Naive thymus-derived CD8-positive, alpha-beta T cell (primary cell): ENCODE measurements at regions not wholly inside any gene's neighbourhood (a gene's known extent, or its start where the extent isn't known, plus 50 kb on each side); places are given as distances from the start of the nearest gene placed in this dataset.

Experiments
- ATAC-seq, 2 donors: fragments of 150-1000 bp; cut with Tn5 transposase in 1 of 2; sonication (Bioruptor Pico), chemical (Tn5 transposase) in 1 of 2; 1 replicate in 1 of 2; 2 replicates in 1 of 2; pipeline ENCODE4 v1.10.0; 2021; ENCODE audit warnings: mild to moderate bottlenecking in 2 of 2, moderate library complexity in 2 of 2
- POLR2A ChIA-PET: fragments of 350-600 bp; sonication (Branson Sonifier 250); formaldehyde crosslinking; loops from one replicate; lab custom pipeline; 2021; ENCODE audit warnings: antibody characterized with exemption; lab: Charles Lee
- DNase-seq, 10 donors: peaks; one replicate each; pipeline versions ENCODE4 v3.0.0 to v3.0.0-alpha.2; 2020 to 2022
- H3K27ac Mint-ChIP-seq, 10 donors: one replicate each; pipeline ENCODE4 v1.8.0; 2020 to 2022; ENCODE audit warnings: mild to moderate bottlenecking in 10 of 10, mixed read lengths in 10 of 10, moderate library complexity in 4 of 10, inconsistent platforms in 1 of 10
- H3K27me3 Mint-ChIP-seq, 5 donors: one replicate each; pipeline ENCODE4 v1.8.0; 2021 to 2022; ENCODE audit warnings: mixed read lengths in 5 of 5
- H3K36me3 Mint-ChIP-seq, 3 donors: one replicate each; pipeline ENCODE4 v1.8.0; 2020 to 2022; ENCODE audit warnings: mixed read lengths in 3 of 3, mild to moderate bottlenecking in 2 of 3, inconsistent platforms in 1 of 3
- H3K4me1 Mint-ChIP-seq, 4 donors: one replicate each; pipeline ENCODE4 v1.8.0; 2021 to 2022; ENCODE audit warnings: mixed read lengths in 4 of 4
- H3K4me3 Mint-ChIP-seq, 10 donors: one replicate each; pipeline ENCODE4 v1.8.0; 2020 to 2022; ENCODE audit warnings: mild to moderate bottlenecking in 10 of 10, mixed read lengths in 10 of 10, moderate library complexity in 6 of 10, inconsistent platforms in 1 of 10
- H3K9me3 Mint-ChIP-seq, 9 donors: one replicate each; pipeline ENCODE4 v1.8.0; 2020 to 2022; ENCODE audit warnings: mixed read lengths in 9 of 9, mild to moderate bottlenecking in 3 of 9, inconsistent platforms in 1 of 9, moderate library complexity in 1 of 9

GRCh38 chr12:77489331-77489970, 341.2 kb upstream of the NAV3 start:
- Mint-ChIP-seq H3K27ac (no peak overlapping the region), H3K4me3 (no peak overlapping the region), H3K4me1 (no peaks in the 10 kb centered on the region), H3K27me3 (no peaks in the 10 kb centered on the region), H3K9me3 (peaks cover 0 to 11% (median 0%) of the 10 kb centered on the region in 9 donors), H3K36me3 (no peaks in the 10 kb centered on the region)
- POLR2A ChIA-PET = no interaction called here
- no peak for DNase-seq
- ATAC-seq = no peak

GRCh38 chr12:77488041-77488620, 342.6 kb upstream of the NAV3 start:
- POLR2A ChIA-PET = no interaction called here
- Mint-ChIP-seq H3K36me3 (no peaks in the 10 kb centered on the region), H3K27ac (no peak overlapping the region), H3K9me3 (peaks cover 0 to 11% (median 0%) of the 10 kb centered on the region in 9 donors), H3K4me1 (no peaks in the 10 kb centered on the region), H3K4me3 (no peak overlapping the region), H3K27me3 (peaks cover 0 to 4% (median 0%) of the 10 kb centered on the region in 5 donors)
- no peak for DNase-seq
- ATAC-seq = no peak

- no peak for ATAC-seq
- POLR2A ChIA-PET = no interaction called here
- Mint-ChIP-seq H3K9me3 (peaks cover 0 to 11% (median 0%) of the 10 kb centered on the region in 9 donors), H3K36me3 (no peaks in the 10 kb centered on the region), H3K4me1 (no peaks in the 10 kb centered on the region), H3K27ac (no peak overlapping the region), H3K4me3 (no peak overlapping the region), H3K27me3 (peaks cover 0 to 4% (median 0%) of the 10 kb centered on the region in 5 donors)
- no peak for DNase-seq
These were observed 343.8 kb upstream of the NAV3 start for GRCh38 chr12:77486872-77487271.

- Mint-ChIP-seq H3K36me3 (no peaks in the 10 kb centered on the region), H3K27ac (no peak overlapping the region), H3K4me3 (no peak overlapping the region), H3K4me1 (no peaks in the 10 kb centered on the region), H3K9me3 (peaks cover 0 to 11% (median 0%) of the 10 kb centered on the region in 9 donors), H3K27me3 (peaks cover 0 to 4% (median 0%) of the 10 kb centered on the region in 5 donors)
- POLR2A ChIA-PET = no interaction called here
- ATAC-seq (no peak), DNase-seq (no peak)
These were observed 344.5 kb upstream of the NAV3 start for GRCh38 chr12:77485961-77486854.

GRCh38 chr12:77481687-77482086, 349.0 kb upstream of the NAV3 start:
- DNase-seq (no peak), ATAC-seq (no peak)
- peaks cover 0 to 4% (median 0%) of the 10 kb centered on the region in 5 donors for H3K27me3 Mint-ChIP-seq
- H3K27ac Mint-ChIP-seq = no peak overlapping the region
- POLR2A ChIA-PET = no interaction called here
- no peaks in the 10 kb centered on the region for H3K4me1 Mint-ChIP-seq
- no peak overlapping the region for H3K4me3 Mint-ChIP-seq
- no peaks in the 10 kb centered on the region for H3K36me3 Mint-ChIP-seq
- peaks cover 0 to 18% (median 0%) of the 10 kb centered on the region in 9 donors for H3K9me3 Mint-ChIP-seq

- ATAC-seq (no peak), DNase-seq (no peak)
- no peak overlapping the region for H3K27ac Mint-ChIP-seq
- POLR2A ChIA-PET = no interaction called here
- peaks cover 0 to 18% (median 0%) of the 10 kb centered on the region in 9 donors for H3K9me3 Mint-ChIP-seq
- H3K4me1 Mint-ChIP-seq = no peaks in the 10 kb centered on the region
- H3K36me3 Mint-ChIP-seq = no peaks in the 10 kb centered on the region
- no peak overlapping the region for H3K4me3 Mint-ChIP-seq
- no peaks in the 10 kb centered on the region for H3K27me3 Mint-ChIP-seq
These were observed 352.7 kb upstream of the NAV3 start for GRCh38 chr12:77477907-77478533.

GRCh38 chr12:77471801-77472200, 358.9 kb upstream of the NAV3 start:
- Mint-ChIP-seq H3K9me3 (peaks cover 0 to 15% (median 3%) of the 10 kb centered on the region in 9 donors), H3K4me3 (no peak overlapping the region), H3K4me1 (no peaks in the 10 kb centered on the region), H3K27me3 (no peaks in the 10 kb centered on the region), H3K36me3 (no peaks in the 10 kb centered on the region), H3K27ac (no peak overlapping the region)
- POLR2A ChIA-PET = no interaction called here
- no peak for ATAC-seq
- no peak for DNase-seq

- POLR2A ChIA-PET = no interaction called here
- no peak for DNase-seq
- no peak overlapping the region for H3K27ac Mint-ChIP-seq
- H3K27me3 Mint-ChIP-seq = no peaks in the 10 kb centered on the region
- peaks cover 0 to 18% (median 2%) of the 10 kb centered on the region in 9 donors for H3K9me3 Mint-ChIP-seq
- no peaks in the 10 kb centered on the region for H3K36me3 Mint-ChIP-seq
- no peak for ATAC-seq
- H3K4me3 Mint-ChIP-seq = no peak overlapping the region
- no peaks in the 10 kb centered on the region for H3K4me1 Mint-ChIP-seq
These were observed 360.9 kb upstream of the NAV3 start for GRCh38 chr12:77469578-77470333.

GRCh38 chr12:77442633-77443032, 377.3 kb upstream of the E2F7 start:
- DNase-seq (no peak), ATAC-seq (no peak)
- H3K4me1 Mint-ChIP-seq = no peaks in the 10 kb centered on the region
- POLR2A ChIA-PET = no interaction called here
- no peak overlapping the region for H3K4me3 Mint-ChIP-seq
- H3K27me3 Mint-ChIP-seq = peaks cover 0 to 5% (median 3%) of the 10 kb centered on the region in 5 donors
- H3K27ac Mint-ChIP-seq = no peak overlapping the region
- H3K36me3 Mint-ChIP-seq = no peaks in the 10 kb centered on the region
- H3K9me3 Mint-ChIP-seq = peaks cover 0 to 9% (median 0%) of the 10 kb centered on the region in 9 donors

GRCh38 chr12:77439749-77440148, 374.4 kb upstream of the E2F7 start:
- Mint-ChIP-seq H3K36me3 (no peaks in the 10 kb centered on the region), H3K27ac (no peak overlapping the region), H3K9me3 (peaks cover 0 to 3% (median 0%) of the 10 kb centered on the region in 9 donors), H3K4me3 (no peak overlapping the region), H3K27me3 (no peaks in the 10 kb centered on the region), H3K4me1 (no peaks in the 10 kb centered on the region)
- POLR2A ChIA-PET = no interaction called here
- DNase-seq (no peak), ATAC-seq (no peak)

- H3K9me3 Mint-ChIP-seq = peaks cover 0 to 1% (median 0%) of the 10 kb centered on the region in 9 donors
- ATAC-seq = no peak
- no peak overlapping the region for H3K27ac Mint-ChIP-seq
- H3K36me3 Mint-ChIP-seq = no peaks in the 10 kb centered on the region
- H3K27me3 Mint-ChIP-seq = no peaks in the 10 kb centered on the region
- no peak overlapping the region for H3K4me3 Mint-ChIP-seq
- POLR2A ChIA-PET = no interaction called here
- no peaks in the 10 kb centered on the region for H3K4me1 Mint-ChIP-seq
- DNase-seq = no peak
These were observed 373.3 kb upstream of the E2F7 start for GRCh38 chr12:77438644-77439043.

GRCh38 chr12:77437206-77437605, 371.8 kb upstream of the E2F7 start:
- no peak overlapping the region for H3K27ac Mint-ChIP-seq
- POLR2A ChIA-PET = no interaction called here
- H3K36me3 Mint-ChIP-seq = no peaks in the 10 kb centered on the region
- H3K4me1 Mint-ChIP-seq = no peaks in the 10 kb centered on the region
- no peaks in the 10 kb centered on the region for H3K27me3 Mint-ChIP-seq
- ATAC-seq (no peak), DNase-seq (no peak)
- peaks cover 0 to 1% (median 0%) of the 10 kb centered on the region in 9 donors for H3K9me3 Mint-ChIP-seq
- H3K4me3 Mint-ChIP-seq = no peak overlapping the region
